ENCODE measurements at regions not wholly inside any gene's neighbourhood (a gene's known extent, or its start where the extent isn't known, plus 50 kb on each side); places are given as distances from the start of the nearest gene placed in this dataset.

DNA sequence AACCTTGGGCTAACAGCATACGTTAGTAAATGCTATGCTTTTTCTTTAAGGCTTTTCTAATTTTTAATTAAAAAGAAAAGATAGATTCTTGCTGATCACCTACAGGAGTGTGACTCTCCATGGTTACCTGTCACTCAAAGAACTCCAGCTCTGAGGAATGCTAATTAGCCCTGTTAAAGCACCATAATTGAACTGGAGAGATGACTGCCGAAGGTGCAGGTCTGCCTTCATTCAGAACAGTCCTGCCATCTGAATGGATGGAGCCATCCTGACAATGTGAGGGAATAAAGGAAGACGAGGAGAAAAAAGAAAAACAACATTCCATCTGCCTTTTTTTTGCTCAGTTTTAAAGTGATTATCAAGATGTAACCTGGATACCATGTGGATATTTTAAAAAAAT, 94.6 kb downstream of the ATP6V1G3 start:
- TF ChIP-seq, protein P1, sequence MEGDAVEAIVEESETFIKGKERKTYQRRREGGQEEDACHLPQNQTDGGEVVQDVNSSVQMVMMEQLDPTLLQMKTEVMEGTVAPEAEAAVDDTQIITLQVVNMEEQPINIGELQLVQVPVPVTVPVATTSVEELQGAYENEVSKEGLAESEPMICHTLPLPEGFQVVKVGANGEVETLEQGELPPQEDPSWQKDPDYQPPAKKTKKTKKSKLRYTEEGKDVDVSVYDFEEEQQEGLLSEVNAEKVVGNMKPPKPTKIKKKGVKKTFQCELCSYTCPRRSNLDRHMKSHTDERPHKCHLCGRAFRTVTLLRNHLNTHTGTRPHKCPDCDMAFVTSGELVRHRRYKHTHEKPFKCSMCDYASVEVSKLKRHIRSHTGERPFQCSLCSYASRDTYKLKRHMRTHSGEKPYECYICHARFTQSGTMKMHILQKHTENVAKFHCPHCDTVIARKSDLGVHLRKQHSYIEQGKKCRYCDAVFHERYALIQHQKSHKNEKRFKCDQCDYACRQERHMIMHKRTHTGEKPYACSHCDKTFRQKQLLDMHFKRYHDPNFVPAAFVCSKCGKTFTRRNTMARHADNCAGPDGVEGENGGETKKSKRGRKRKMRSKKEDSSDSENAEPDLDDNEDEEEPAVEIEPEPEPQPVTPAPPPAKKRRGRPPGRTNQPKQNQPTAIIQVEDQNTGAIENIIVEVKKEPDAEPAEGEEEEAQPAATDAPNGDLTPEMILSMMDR (optimal IDR thresholded peaks at IDR 0.05 in 1 of 3, IDR thresholded peaks at IDR 0.05 in 1 of 3, conservative IDR thresholded peaks at IDR 0.05 in 1 of 3; ENCODE audit: extremely low read depth in 1 of 3, insufficient read depth in 2 of 3, low read length in 3 of 3), result no peak
- no peak for TF ChIP-seq EZH2 (IDR thresholded peaks at IDR 0.05; ENCODE audit: low read length)
